IPS-20b (cell line): ENCODE measurements at regions not wholly inside any gene's neighbourhood (a gene's known extent, or its start where the extent isn't known, plus 50 kb on each side); places are given as distances from the start of the nearest gene placed in this dataset.
"Not testable (repeated sequence)": the region's sequence is repeated elsewhere in the genome, so short reads cannot be mapped to it uniquely, and the experiment has no call there.

Experiments
- H3K27ac ChIP-seq: one replicate; pipeline ENCODE4 v1.5.1; 2013; ENCODE audit warnings: low read length
- H3K27me3 ChIP-seq: 2 replicates; pipeline ENCODE4 v1.6.1; 2013; ENCODE audit warnings: mild to moderate bottlenecking, low read length, inconsistent platforms; ENCODE audit not compliant: insufficient read depth
- H3K36me3 ChIP-seq: 2 replicates; pipeline ENCODE4 v1.6.1; 2013; ENCODE audit warnings: low read depth, mild to moderate bottlenecking, inconsistent platforms, low read length, moderate library complexity; ENCODE audit not compliant: insufficient read depth
- H3K4me1 ChIP-seq: 2 replicates; pipeline ENCODE4 v1.6.1; 2013; ENCODE audit warnings: mild to moderate bottlenecking, control low read depth, inconsistent platforms, low read length, moderate library complexity; ENCODE audit not compliant: insufficient read depth
- H3K4me3 ChIP-seq: 2 replicates; pipeline ENCODE4 v1.5.1; 2013; ENCODE audit warnings: mild to moderate bottlenecking, low read length, inconsistent platforms
- H3K9ac ChIP-seq: 2 replicates; pipeline ENCODE4 v1.6.1; 2013; ENCODE audit warnings: low read depth, mild to moderate bottlenecking, inconsistent platforms, low read length, moderate library complexity
- H3K9me3 ChIP-seq: 2 replicates; pipeline ENCODE4 v1.6.1; 2013; ENCODE audit warnings: mild to moderate bottlenecking, low read depth, low read length, inconsistent platforms; ENCODE audit not compliant: insufficient read depth

DNA sequence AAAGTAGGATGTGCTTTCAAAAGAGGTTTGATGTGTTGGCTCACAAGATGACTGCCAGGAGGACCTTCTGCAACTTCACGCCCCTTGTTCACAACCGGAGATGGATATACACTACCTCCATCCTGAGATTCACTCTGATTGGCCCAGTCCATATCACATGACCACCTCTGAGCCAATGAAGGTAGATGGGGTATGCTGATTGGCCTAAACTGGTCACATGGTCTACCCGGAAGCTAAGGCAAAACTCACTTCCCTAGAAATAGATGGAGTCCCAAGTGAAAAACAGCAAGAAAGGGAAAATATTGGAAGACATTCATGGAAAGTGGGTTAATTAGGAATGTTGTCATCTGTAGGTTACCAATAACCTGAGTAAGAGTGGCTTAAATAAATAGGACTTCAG, 119.7 kb upstream of the MRI1 start:
- no peaks in the 10 kb centered on the region for H3K27me3 ChIP-seq
- H3K9me3 ChIP-seq, result 0 out of 2 replicates have a peak, but pooled peaks cover 5% of the 10 kb centered on the region

DNA sequence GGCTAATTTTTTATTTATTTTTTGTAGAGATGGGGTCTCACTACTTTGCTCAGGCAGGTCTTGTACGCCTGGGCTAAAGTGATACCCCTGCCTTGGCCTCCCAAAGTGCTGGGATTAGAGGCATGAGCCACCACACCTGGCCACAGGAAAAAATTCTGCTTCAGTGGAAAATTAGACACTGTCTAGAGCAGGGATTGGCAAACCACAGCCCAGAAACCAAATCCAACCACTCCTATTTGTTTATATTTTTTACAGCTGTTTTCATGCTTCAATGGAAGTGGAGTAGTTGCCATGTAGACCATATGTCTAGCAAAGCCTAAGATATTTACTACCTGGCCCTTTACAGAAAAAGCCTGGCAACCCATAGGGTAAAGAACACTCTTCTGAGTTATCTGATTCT, 123.7 kb upstream of the MRI1 start:
- H3K9ac ChIP-seq, result no peak overlapping the region

More for the DNA sequence above, 119.7 kb upstream of the MRI1 start:
- H3K4me1 ChIP-seq, result no peaks in the 10 kb centered on the region
- no peak overlapping the region for H3K9ac ChIP-seq
- no peak overlapping the region for H3K27ac ChIP-seq
- H3K4me3 ChIP-seq, result no peak overlapping the region
- no peaks in the 10 kb centered on the region for H3K36me3 ChIP-seq

DNA sequence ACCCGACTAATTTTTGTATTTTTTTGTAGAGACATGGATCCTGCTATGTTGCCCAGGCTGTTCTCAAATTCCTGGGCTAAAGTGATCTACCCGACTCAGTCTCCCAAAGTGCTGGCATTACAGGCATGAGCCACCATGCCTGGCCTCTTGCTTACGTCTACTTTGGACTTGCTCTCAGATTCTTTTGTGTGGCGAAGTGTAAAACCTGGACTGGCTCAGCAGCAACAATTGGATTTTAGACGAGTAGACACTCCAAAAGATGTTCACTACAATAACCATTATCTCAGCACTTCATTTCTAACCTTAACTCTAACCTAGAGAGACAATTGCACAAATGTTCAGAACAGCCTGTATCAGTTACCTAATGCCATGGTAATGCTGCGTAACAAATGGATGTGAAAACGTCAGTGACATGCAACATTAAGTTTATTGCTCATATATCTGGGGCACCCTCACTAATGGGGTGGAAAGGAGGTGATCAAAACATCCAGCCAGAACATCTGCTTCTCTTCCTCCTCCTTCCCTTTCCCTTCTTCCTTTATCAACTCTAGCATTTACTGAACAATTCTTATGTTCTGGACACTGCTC, 124.9 kb upstream of the MRI1 start:
- Histone ChIP-seq H3K27ac (no peak overlapping the region), H3K36me3 (no peaks in the 10 kb centered on the region), H3K9ac (no peak overlapping the region), H3K27me3 (no peaks in the 10 kb centered on the region), H3K9me3 (0 out of 2 replicates have a peak, but pooled peaks cover under 1% of the 10 kb centered on the region), H3K4me3 (no peak overlapping the region), H3K4me1 (no peaks in the 10 kb centered on the region)

More for the DNA sequence above, 123.7 kb upstream of the MRI1 start:
- Histone ChIP-seq H3K27me3 (no peaks in the 10 kb centered on the region), H3K36me3 (no peaks in the 10 kb centered on the region), H3K4me1 (no peaks in the 10 kb centered on the region), H3K9me3 (0 out of 2 replicates have a peak, but pooled peaks cover 5% of the 10 kb centered on the region), H3K4me3 (no peak overlapping the region), H3K27ac (no peak overlapping the region)

DNA sequence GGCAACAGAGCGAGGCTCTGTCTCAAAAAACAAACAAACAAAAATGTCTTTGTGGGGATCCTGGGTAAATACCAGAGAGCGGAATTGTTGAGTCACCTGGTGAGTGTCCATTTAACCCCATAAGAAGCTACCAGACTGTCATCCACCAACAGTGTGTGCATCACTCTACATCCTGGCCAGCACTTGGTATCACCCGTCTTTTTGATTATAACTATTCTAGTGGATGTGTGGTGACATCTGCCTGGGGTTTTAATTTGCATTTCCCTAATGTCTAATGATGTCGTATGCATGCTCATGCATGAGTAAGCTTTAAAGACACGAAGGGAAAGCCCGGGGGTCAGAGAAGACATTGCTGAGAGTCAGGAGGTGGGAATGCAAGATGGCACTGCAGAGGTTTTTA, 126.7 kb upstream of the MRI1 start:
- Histone ChIP-seq H3K36me3 (no peaks in the 10 kb centered on the region), H3K27me3 (no peaks in the 10 kb centered on the region), H3K27ac (no peak overlapping the region), H3K9me3 (no peaks in the 10 kb centered on the region), H3K9ac (no peak overlapping the region), H3K4me1 (peaks cover 4% of the 10 kb centered on the region; the same call in 1 of the 2 replicates), H3K4me3 (no peak overlapping the region)

DNA sequence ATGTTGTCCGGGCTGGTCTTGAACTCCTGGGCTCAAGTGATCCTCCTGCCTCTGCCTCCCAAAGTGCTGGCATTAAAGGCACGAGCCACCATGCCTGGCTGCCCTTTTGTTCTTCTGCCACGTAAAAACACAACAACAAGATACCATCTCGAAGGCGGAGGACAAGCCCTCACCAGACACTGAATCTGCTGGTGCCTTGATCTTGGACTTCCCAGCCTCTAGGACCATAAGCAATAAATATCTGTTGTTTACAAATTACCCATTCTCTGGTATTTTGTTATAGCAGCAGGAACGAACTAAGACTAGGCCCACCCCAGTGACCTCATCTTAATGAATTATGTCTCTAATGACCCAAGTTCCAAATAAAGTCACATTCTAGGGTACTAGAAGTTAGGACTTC, 128.4 kb upstream of the CACNA1A start:
- Histone ChIP-seq H3K27me3 (no peaks in the 10 kb centered on the region), H3K9me3 (no peaks in the 10 kb centered on the region), H3K4me1 (peaks cover 4% of the 10 kb centered on the region; the same call in 1 of the 2 replicates), H3K9ac (no peak overlapping the region), H3K36me3 (no peaks in the 10 kb centered on the region), H3K27ac (no peak overlapping the region), H3K4me3 (no peak overlapping the region)

DNA sequence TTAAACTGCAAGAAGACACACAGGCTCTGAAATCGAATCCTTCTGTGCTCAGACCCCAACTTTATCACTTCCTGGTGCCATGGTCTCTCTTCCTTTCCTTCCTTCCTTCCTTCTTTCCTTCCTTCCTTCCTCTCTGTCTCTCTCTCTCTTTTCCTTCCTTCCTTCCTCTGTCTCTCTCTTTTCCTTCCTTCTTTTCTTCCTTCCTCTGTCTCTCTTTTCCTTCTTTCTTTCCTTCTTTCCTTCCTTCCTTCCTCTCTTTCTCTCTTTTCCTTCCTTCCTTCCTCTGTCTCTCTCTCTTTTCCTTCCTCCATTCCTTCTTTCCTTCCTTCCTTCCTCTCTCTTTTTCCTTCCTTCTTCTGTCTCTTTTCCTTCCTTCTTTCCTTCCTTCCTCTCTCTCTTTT, 127.2 kb upstream of the CACNA1A start:
- H3K36me3 ChIP-seq, result no peaks in the 10 kb centered on the region
- H3K9me3 ChIP-seq, result no peaks in the 10 kb centered on the region
- peaks cover 4% of the 10 kb centered on the region; the same call in 1 of the 2 replicates for H3K4me1 ChIP-seq
- H3K9ac ChIP-seq, result no peak overlapping the region
- no peak overlapping the region for H3K4me3 ChIP-seq
- no peak overlapping the region for H3K27ac ChIP-seq
- no peaks in the 10 kb centered on the region for H3K27me3 ChIP-seq

DNA sequence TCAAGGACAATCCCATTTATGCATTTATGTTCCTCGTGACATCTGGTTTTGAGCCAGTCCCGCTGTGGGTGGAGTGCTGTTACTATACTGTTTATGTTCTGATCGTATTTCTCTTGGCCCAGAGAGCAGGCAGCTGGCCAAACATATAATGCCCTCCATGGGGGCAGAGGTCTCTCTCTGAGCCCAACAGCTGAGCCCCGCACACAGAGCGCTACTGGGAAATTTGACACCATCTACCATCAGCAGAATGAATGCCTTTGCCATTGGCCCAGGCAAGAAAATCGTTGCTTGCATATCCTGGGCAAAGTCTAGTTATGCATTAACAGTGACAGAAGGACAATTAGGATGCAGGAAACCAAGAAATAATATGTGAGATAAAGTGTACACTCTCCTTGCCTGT, 126.8 kb upstream of the CACNA1A start:
- Histone ChIP-seq H3K4me3 (no peak overlapping the region), H3K27me3 (no peaks in the 10 kb centered on the region), H3K9me3 (no peaks in the 10 kb centered on the region), H3K27ac (no peak overlapping the region), H3K9ac (no peak overlapping the region), H3K4me1 (peaks cover 4% of the 10 kb centered on the region; the same call in 1 of the 2 replicates), H3K36me3 (no peaks in the 10 kb centered on the region)

DNA sequence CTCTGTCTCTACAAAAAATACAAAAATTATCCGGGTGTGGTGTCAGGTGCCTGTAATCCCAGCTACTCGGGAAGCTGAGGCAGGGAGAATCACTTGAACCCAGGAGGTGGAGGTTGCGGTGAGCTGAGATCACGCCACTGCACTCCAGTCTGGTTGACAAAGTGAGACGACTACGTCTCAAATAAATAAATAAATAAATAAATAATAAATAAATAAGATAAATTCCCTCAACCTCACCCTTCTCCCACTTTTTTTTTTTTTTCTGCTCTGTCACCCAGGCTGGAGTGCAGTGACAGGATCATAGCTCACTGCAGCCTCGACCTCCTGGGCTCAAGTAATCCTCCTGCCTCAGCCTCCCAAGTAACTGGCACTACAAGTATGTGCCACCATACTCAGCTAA, 125.9 kb upstream of the CACNA1A start:
- not testable (repeated sequence) for H3K4me3 ChIP-seq, H3K27me3 ChIP-seq, H3K27ac ChIP-seq, H3K9me3 ChIP-seq, H3K4me1 ChIP-seq, H3K9ac ChIP-seq, H3K36me3 ChIP-seq

DNA sequence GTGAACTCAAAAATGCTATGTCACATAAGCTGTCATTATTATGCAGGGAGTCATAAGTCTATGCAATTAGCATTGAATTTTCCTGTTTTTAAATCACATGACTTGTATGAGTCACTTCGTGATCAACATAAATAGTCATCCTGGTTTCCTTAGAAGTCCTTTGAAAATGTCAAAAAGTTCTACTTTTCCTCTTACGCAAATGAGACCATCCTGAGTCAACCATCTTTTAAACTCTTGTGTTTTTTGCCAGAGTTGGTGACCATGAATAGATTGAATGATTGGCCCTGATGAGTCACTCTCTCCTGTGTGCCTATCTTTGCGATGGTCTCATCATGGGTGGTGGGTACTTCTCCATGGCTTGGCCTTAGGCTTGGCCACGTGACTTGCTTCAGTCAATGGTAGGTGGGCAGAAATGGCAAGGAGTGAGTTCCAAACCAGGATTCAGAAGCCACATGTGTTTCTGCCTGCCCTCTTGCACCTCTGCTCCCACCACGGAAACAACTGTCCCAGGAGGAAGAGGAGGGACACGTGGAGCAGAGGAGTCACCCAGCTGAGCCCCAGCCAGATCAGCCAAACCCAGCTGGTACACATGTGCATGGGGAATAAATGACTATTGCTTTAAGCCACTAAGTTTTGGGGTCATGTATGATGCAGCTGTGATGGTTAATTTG, 123.5 kb upstream of the CACNA1A start:
- no peak overlapping the region for H3K27ac ChIP-seq
- no peaks in the 10 kb centered on the region for H3K9me3 ChIP-seq
- H3K4me3 ChIP-seq, result no peak overlapping the region
- H3K27me3 ChIP-seq, result no peaks in the 10 kb centered on the region; the same call in 1 of the 2 replicates
- no peak overlapping the region for H3K9ac ChIP-seq
- no peaks in the 10 kb centered on the region for H3K36me3 ChIP-seq
- peaks cover 4% of the 10 kb centered on the region; the same call in 1 of the 2 replicates for H3K4me1 ChIP-seq

DNA sequence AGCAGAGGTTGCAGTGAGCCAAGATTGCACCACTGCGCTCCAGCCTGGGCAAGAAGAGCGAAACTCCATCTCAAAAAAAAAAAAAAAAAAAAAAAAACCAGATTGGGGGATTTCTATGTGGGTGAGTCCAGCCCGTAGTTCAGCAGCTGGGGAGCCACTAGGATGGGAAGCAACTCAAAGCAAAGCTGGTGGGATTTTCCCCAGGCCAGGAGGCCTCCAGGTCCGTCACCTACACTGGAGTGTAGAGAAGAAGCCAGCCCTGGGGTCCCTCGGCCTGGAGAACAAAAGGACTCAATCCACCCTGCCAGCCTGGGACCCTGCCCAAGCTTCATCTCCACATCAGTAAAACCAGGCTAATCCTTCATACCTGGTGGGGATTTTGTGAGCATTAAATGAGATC, 121.3 kb upstream of the CACNA1A start:
- no peaks in the 10 kb centered on the region for H3K9me3 ChIP-seq
- H3K9ac ChIP-seq, result no peak overlapping the region
- H3K27ac ChIP-seq, result no peak overlapping the region
- H3K36me3 ChIP-seq, result no peaks in the 10 kb centered on the region
- no peak overlapping the region for H3K4me3 ChIP-seq
- H3K4me1 ChIP-seq, result peaks cover 18% of the 10 kb centered on the region
- H3K27me3 ChIP-seq, result peaks cover 20% of the 10 kb centered on the region

DNA sequence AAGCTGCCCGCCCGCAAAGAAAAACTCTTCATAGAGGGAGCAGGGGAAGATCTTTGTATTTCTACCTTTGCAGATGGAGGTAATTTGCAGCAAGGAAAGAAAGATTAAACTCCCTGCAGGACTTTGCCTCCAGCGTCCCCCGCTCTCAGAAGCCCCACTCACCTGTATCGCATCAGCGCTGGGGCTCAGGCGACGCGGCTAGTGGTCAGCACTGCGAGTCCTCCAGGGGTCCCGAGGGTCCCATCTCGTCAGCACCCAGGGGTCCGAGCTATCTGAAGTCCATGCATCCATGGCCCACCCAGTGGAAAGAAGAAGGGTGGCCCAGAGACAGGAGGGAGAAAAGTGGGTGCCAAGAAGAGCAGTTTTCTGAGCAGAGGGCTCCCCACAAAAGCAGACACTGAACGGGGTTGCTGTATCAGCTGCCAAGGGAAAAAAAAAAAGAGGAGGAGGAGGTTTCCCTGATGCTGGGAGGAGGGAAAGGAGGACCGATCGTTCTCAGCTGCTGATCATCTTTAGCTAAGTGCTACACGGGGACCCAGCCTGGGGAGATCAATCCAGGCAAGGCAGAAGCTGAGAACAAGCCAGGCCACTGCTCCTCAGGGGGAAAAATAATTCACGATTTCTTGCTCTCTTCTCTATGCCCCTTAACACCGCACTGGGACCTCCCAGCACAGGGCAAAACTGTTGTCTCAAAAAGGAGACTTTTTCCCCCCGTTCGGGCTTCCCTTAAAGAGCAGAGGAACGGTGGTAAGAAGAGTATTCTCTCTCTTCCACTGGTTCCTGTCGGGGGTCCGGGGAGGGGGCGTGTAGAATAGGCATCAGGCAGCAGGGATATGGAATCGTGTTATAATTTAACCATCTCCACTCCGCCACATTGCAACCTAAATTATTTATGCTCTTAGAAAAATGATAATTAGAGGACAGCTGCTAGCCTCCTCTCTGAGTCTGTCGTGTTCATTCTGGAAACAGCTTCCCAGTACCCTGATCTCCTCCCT, 117.7 kb upstream of the CACNA1A start:
- no peak overlapping the region for H3K27ac ChIP-seq
- H3K36me3 ChIP-seq, result no peaks in the 10 kb centered on the region
- H3K9me3 ChIP-seq, result no peaks in the 10 kb centered on the region
- peaks cover 24% of the 10 kb centered on the region for H3K27me3 ChIP-seq
- H3K9ac ChIP-seq, result no peak overlapping the region; the same call in 1 of the 2 replicates
- peaks cover 26% of the 10 kb centered on the region for H3K4me1 ChIP-seq
- peak overlapping the region; percentile 48; the same call in 1 of the 2 replicates for H3K4me3 ChIP-seq
